ENCODE measurements at regions not wholly inside any gene's neighbourhood (a gene's known extent, or its start where the extent isn't known, plus 50 kb on each side); places are given as distances from the start of the nearest gene placed in this dataset.

GRCh38 chr3:153431076-153431475, 269.1 kb downstream of the RAP2B start (continued):
- TF ChIP-seq, protein P1, sequence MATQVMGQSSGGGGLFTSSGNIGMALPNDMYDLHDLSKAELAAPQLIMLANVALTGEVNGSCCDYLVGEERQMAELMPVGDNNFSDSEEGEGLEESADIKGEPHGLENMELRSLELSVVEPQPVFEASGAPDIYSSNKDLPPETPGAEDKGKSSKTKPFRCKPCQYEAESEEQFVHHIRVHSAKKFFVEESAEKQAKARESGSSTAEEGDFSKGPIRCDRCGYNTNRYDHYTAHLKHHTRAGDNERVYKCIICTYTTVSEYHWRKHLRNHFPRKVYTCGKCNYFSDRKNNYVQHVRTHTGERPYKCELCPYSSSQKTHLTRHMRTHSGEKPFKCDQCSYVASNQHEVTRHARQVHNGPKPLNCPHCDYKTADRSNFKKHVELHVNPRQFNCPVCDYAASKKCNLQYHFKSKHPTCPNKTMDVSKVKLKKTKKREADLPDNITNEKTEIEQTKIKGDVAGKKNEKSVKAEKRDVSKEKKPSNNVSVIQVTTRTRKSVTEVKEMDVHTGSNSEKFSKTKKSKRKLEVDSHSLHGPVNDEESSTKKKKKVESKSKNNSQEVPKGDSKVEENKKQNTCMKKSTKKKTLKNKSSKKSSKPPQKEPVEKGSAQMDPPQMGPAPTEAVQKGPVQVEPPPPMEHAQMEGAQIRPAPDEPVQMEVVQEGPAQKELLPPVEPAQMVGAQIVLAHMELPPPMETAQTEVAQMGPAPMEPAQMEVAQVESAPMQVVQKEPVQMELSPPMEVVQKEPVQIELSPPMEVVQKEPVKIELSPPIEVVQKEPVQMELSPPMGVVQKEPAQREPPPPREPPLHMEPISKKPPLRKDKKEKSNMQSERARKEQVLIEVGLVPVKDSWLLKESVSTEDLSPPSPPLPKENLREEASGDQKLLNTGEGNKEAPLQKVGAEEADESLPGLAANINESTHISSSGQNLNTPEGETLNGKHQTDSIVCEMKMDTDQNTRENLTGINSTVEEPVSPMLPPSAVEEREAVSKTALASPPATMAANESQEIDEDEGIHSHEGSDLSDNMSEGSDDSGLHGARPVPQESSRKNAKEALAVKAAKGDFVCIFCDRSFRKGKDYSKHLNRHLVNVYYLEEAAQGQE (IDR thresholded peaks at IDR 0.05), result no peak
- no peak for TF ChIP-seq NPAS2 (CRISPR knock-in tag; IDR thresholded peaks at IDR 0.05; ENCODE audit: borderline replicate concordance)

- Histone ChIP-seq H3K27ac (no peak overlapping the region), H3K4me2 (no peak overlapping the region), H3K4me1 (no peaks in the 10 kb centered on the region), H3K4me3 (no peak overlapping the region), H3K9me3 (no peaks in the 10 kb centered on the region)
- TF ChIP-seq JUN (IDR thresholded peaks at IDR 0.05), result no peak
- TF ChIP-seq, protein P2, sequence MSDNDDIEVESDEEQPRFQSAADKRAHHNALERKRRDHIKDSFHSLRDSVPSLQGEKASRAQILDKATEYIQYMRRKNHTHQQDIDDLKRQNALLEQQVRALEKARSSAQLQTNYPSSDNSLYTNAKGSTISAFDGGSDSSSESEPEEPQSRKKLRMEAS (IDR thresholded peaks at IDR 0.05), result no peak
- TF ChIP-seq KDM5A (IDR thresholded peaks at IDR 0.05), result no peak
- TF ChIP-seq EHF (CRISPR knock-in tag; IDR thresholded peaks at IDR 0.05), result no peak
- no peak for TF ChIP-seq NFE2L2 (conservative IDR thresholded peaks at IDR 0.05; ENCODE audit: low read length)
- TF ChIP-seq RNF2 (IDR thresholded peaks at IDR 0.05; ENCODE audit: borderline replicate concordance, low read depth), result no peak
- TF ChIP-seq, protein P3, sequence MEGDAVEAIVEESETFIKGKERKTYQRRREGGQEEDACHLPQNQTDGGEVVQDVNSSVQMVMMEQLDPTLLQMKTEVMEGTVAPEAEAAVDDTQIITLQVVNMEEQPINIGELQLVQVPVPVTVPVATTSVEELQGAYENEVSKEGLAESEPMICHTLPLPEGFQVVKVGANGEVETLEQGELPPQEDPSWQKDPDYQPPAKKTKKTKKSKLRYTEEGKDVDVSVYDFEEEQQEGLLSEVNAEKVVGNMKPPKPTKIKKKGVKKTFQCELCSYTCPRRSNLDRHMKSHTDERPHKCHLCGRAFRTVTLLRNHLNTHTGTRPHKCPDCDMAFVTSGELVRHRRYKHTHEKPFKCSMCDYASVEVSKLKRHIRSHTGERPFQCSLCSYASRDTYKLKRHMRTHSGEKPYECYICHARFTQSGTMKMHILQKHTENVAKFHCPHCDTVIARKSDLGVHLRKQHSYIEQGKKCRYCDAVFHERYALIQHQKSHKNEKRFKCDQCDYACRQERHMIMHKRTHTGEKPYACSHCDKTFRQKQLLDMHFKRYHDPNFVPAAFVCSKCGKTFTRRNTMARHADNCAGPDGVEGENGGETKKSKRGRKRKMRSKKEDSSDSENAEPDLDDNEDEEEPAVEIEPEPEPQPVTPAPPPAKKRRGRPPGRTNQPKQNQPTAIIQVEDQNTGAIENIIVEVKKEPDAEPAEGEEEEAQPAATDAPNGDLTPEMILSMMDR (IDR thresholded peaks at IDR 0.05), result no peak
- no peak for TF ChIP-seq MYC (IDR thresholded peaks at IDR 0.05; ENCODE audit: borderline replicate concordance, low read length)
- no peak for TF ChIP-seq KDM1A (IDR thresholded peaks at IDR 0.05; ENCODE audit: low read depth)
- no peak for TF ChIP-seq FOSB (CRISPR knock-in tag; IDR thresholded peaks at IDR 0.05)
- no peak for TF ChIP-seq POLR2A (IDR thresholded peaks at IDR 0.05; ENCODE audit: low read length)
- TF ChIP-seq NR3C1 (IDR thresholded peaks at IDR 0.05), result no peak
- no peak for TF ChIP-seq JUNB (IDR thresholded peaks at IDR 0.05)
- TF ChIP-seq HEYL (CRISPR knock-in tag; IDR thresholded peaks at IDR 0.05), result no peak
- 2% methylated on average over 2 of the region's 2 CpGs for WGBS (ENCODE audit: missing lambda C conversion rate)
- ATAC-seq, result no peak
- FAIRE-seq, result no peak
- ChIA-PET POLR2A (no interaction called here), CTCF (interaction anchor here (0.6 to 1.1 kb wide), 3 partner anchors 331 to 1973 kb away, joined by 3 read pairs; no protein-coding TSS in a partner anchor)
- DNase-seq (ENCODE audit: low read depth in 1 of 2, low spot score in 1 of 2), result no peak
Observed at GRCh38 chr3:153437666-153438065, 275.6 kb downstream of the RAP2B start.

GRCh38 chr3:153438271-153438670, 276.2 kb downstream of the RAP2B start:
- Histone ChIP-seq H3K9me3 (no peaks in the 10 kb centered on the region), H3K27ac (no peak overlapping the region), H3K4me2 (no peak overlapping the region), H3K4me1 (no peaks in the 10 kb centered on the region), H3K4me3 (no peak overlapping the region)
- DNase-seq (ENCODE audit: low read depth in 1 of 2, low spot score in 1 of 2) (no peak), FAIRE-seq (no peak), ATAC-seq (no peak)
- TF ChIP-seq, protein P4, sequence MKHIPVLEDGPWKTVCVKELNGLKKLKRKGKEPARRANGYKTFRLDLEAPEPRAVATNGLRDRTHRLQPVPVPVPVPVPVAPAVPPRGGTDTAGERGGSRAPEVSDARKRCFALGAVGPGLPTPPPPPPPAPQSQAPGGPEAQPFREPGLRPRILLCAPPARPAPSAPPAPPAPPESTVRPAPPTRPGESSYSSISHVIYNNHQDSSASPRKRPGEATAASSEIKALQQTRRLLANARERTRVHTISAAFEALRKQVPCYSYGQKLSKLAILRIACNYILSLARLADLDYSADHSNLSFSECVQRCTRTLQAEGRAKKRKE (CRISPR knock-in tag; IDR thresholded peaks at IDR 0.05; ENCODE audit: low read depth), result no peak
- no peak for TF ChIP-seq CBX2 (IDR thresholded peaks at IDR 0.05; ENCODE audit: borderline replicate concordance, low read depth)
- POLR2A ChIA-PET, result no interaction called here
- CTCF ChIA-PET, result no interaction called here
- 36% methylated on average over 3 of the region's 3 CpGs for WGBS (ENCODE audit: missing lambda C conversion rate)

Measured in A549 (cell line).